ENCODE measurements at regions not wholly inside any gene's neighbourhood (a gene's known extent, or its start where the extent isn't known, plus 50 kb on each side); places are given as distances from the start of the nearest gene placed in this dataset.

DNA sequence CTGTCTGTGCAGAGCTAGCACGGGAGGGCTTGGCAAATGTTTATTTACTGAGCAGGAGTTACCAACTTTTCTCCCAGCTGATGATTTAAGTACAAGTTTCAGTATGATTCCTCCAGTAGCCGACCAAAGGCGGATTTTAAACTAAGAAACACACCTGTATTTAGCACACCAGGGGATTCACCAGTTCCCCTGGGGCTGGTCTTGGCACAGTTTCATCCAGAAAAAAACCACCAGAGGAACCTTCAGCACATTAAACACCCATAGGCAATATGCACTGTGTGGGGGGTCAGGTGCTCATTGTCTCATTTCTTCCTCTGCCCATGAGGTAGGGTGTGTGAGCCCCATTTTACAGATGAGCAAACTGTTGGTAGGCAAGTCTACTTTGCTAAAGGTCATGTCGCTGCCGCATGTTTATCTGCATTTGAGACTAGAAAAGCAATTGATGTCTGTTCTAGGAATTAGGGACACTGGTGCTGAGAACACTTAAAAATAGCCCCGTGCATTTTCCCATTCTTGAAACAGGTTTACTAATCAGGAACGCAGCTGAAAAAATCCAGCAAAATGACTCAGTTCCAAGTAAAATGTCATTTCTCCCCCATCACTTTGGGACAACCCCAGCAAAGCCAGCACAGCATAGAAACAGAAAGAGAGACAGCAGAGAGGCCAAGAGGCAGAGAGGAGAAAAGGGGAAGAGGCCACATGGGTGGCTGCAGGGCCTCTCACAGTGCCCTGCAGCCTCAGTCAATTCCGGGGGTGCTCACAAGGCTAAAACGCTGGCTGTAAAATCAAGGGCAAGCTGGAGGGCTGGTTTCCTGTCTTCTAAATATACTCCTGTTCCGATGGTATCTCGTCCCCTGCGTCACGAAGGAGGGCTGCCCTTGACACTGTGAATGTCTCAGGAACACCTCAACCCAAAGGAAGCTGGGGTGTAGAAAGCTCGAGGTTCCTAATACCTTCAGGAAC is 166.8 kb upstream of the ID2 start:
- peaks cover 5% of the 10 kb centered on the region for H3K36me3 Mint-ChIP-seq (ENCODE audit: unreplicated experiment)
- H3K27ac Mint-ChIP-seq (ENCODE audit: unreplicated experiment): no peak overlapping the region
- peaks cover under 1% of the 10 kb centered on the region for H3K27me3 Mint-ChIP-seq (ENCODE audit: unreplicated experiment)
- DNase-seq: no peak
- no peak overlapping the region for H3K4me3 Mint-ChIP-seq (ENCODE audit: unreplicated experiment)
- no peaks in the 10 kb centered on the region for H3K4me1 Mint-ChIP-seq (ENCODE audit: low read depth, unreplicated experiment)
- peaks cover 9% of the 10 kb centered on the region for H3K9me3 Mint-ChIP-seq (ENCODE audit: unreplicated experiment)
- TF ChIP-seq, protein P1, sequence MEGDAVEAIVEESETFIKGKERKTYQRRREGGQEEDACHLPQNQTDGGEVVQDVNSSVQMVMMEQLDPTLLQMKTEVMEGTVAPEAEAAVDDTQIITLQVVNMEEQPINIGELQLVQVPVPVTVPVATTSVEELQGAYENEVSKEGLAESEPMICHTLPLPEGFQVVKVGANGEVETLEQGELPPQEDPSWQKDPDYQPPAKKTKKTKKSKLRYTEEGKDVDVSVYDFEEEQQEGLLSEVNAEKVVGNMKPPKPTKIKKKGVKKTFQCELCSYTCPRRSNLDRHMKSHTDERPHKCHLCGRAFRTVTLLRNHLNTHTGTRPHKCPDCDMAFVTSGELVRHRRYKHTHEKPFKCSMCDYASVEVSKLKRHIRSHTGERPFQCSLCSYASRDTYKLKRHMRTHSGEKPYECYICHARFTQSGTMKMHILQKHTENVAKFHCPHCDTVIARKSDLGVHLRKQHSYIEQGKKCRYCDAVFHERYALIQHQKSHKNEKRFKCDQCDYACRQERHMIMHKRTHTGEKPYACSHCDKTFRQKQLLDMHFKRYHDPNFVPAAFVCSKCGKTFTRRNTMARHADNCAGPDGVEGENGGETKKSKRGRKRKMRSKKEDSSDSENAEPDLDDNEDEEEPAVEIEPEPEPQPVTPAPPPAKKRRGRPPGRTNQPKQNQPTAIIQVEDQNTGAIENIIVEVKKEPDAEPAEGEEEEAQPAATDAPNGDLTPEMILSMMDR (IDR thresholded peaks at IDR 0.05; ENCODE audit: partially characterized antibody, unreplicated experiment): no peak

DNA sequence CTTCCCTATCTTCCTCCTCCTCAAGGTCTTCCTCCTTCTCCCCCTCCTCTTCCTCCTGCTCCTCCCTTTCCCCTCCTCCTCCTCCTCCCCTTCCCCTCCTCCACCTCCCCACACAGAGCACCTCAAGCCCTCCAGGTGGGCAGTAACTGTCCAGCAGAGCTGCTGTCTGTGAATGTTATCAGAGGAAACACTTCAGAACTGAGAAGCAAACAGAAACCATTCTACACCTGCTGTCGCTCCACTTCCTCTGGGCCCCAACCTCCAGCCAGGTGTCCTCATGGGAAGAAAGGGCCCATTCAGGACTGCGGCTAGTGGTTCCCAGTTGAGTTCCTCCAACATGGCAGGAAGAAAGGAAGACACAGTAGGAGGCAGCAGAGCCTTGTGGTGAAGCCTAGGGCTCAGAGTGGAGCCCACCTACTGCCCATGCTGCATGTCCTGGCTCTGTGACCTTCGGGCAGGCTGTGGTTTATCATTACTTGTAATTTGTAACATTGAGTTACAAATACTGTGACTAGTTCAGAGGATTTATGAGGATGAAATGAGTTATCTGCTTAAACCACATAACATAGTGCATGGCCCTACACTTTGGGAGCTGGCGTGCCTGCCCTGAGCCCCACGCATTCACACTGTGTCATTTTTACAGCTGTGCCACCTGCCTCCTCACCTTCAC is 165.9 kb upstream of the ID2 start:
- H3K4me3 Mint-ChIP-seq (ENCODE audit: unreplicated experiment): no peak overlapping the region
- DNase-seq: no peak
- no peaks in the 10 kb centered on the region for H3K27me3 Mint-ChIP-seq (ENCODE audit: unreplicated experiment)
- peaks cover 4% of the 10 kb centered on the region for H3K36me3 Mint-ChIP-seq (ENCODE audit: unreplicated experiment)
- H3K9me3 Mint-ChIP-seq (ENCODE audit: unreplicated experiment): peaks cover 7% of the 10 kb centered on the region
- no peaks in the 10 kb centered on the region for H3K4me1 Mint-ChIP-seq (ENCODE audit: low read depth, unreplicated experiment)
- no peak overlapping the region for H3K27ac Mint-ChIP-seq (ENCODE audit: unreplicated experiment)
- TF ChIP-seq, protein P1 (IDR thresholded peaks at IDR 0.05; ENCODE audit: partially characterized antibody, unreplicated experiment): no peak

DNA sequence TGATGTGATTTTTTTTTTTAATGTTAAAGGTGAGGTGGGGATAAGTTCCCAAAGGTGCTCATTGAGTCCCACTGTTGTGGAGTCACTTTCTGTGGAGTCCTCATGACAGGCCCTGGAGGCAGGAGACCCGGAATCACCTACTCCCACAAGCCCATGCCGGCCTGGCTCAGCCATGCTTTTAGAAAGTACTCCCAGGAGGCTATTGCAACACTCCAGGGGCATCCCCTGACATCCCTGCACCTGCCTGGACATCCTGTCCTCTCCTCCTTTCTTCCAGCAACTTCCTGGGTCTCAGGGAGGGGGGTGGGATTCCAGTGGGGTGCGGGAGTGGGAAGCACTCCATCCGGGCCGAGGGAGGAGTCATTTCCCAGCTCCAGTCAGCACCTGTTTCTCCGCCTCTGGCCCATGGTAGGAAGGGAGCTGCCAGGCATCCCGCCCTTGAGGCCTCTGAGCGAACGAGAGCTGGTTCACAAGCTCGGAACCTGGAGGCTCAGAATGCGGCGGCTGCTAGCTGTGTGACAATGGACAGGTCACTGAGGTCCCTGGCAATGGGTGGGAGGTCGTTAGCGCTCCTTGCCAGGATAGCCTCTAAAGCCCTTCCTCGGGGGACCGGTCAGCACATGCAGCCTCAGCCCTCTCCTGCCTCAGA is 163.9 kb upstream of the ID2 start:
- DNase-seq: no peak
- H3K4me3 Mint-ChIP-seq (ENCODE audit: unreplicated experiment): no peak overlapping the region
- H3K36me3 Mint-ChIP-seq (ENCODE audit: unreplicated experiment): peaks cover 4% of the 10 kb centered on the region
- peaks cover 7% of the 10 kb centered on the region for H3K9me3 Mint-ChIP-seq (ENCODE audit: unreplicated experiment)
- TF ChIP-seq, protein P1 (IDR thresholded peaks at IDR 0.05; ENCODE audit: partially characterized antibody, unreplicated experiment): no peak
- no peaks in the 10 kb centered on the region for H3K4me1 Mint-ChIP-seq (ENCODE audit: low read depth, unreplicated experiment)
- no peak overlapping the region for H3K27ac Mint-ChIP-seq (ENCODE audit: unreplicated experiment)
- no peaks in the 10 kb centered on the region for H3K27me3 Mint-ChIP-seq (ENCODE audit: unreplicated experiment)

DNA sequence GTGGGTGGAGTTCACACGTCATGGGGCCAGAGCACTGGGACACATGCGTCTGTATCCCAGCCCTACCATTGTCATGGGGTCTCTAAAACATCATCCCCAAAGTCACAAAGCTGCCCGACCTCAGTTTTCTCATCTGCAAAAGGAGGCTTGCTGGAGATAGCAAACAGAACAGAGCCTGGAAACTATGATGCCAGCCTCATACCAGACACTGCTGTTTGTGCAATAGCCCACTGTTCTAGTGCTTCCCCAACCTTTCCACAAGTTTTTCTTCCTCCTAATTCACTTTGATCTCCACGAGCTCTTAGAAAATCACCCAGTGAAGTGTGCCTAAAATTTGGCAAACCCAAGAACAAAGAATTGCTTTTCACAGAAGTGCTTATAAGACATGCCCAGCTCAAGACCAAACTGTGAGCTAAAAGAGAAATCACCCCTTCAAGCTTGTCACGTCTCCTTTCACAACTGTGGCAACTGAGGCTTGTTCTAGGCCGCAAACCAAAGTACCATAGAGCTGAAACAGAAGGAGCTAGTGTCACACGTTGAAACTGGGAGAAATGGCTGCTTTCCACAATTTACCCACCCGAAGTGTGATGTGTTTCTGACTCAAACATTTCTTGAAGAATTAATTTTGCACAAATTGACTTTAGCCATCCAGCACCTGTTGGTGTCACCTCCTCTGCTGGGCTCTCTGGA is 162.7 kb upstream of the ID2 start:
- Mint-ChIP-seq H3K4me1 (ENCODE audit: low read depth, unreplicated experiment) (no peaks in the 10 kb centered on the region), H3K36me3 (ENCODE audit: unreplicated experiment) (no peaks in the 10 kb centered on the region), H3K4me3 (ENCODE audit: unreplicated experiment) (no peak overlapping the region), H3K27ac (ENCODE audit: unreplicated experiment) (no peak overlapping the region), H3K27me3 (ENCODE audit: unreplicated experiment) (peaks cover under 1% of the 10 kb centered on the region), H3K9me3 (ENCODE audit: unreplicated experiment) (peaks cover 3% of the 10 kb centered on the region)
- TF ChIP-seq, protein P1 (IDR thresholded peaks at IDR 0.05; ENCODE audit: partially characterized antibody, unreplicated experiment): no peak
- DNase-seq: no peak
